ENCODE measurements at regions not wholly inside any gene's neighbourhood (a gene's known extent, or its start where the extent isn't known, plus 50 kb on each side); places are given as distances from the start of the nearest gene placed in this dataset.

DNA sequence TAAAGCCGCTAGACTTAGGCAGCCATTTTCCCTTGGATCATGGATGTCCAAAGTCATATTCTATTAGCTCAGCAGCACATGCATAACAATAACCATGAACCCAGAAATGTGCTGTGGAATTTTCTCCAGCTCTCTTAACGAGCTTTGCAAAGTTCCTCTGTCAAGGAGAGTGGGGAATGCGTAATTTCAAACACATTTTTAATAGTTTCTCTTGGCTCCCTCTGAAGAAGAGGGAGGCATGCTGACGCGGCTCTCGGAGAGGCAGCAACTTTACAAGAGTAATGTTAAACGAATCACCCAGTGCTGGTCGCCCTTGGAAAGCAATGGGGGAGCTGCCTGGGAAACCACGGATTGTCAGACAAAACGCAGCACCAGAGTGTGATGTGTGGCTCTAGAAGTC is 114.8 kb downstream of the RAB18 start:
- TF ChIP-seq, protein P1, sequence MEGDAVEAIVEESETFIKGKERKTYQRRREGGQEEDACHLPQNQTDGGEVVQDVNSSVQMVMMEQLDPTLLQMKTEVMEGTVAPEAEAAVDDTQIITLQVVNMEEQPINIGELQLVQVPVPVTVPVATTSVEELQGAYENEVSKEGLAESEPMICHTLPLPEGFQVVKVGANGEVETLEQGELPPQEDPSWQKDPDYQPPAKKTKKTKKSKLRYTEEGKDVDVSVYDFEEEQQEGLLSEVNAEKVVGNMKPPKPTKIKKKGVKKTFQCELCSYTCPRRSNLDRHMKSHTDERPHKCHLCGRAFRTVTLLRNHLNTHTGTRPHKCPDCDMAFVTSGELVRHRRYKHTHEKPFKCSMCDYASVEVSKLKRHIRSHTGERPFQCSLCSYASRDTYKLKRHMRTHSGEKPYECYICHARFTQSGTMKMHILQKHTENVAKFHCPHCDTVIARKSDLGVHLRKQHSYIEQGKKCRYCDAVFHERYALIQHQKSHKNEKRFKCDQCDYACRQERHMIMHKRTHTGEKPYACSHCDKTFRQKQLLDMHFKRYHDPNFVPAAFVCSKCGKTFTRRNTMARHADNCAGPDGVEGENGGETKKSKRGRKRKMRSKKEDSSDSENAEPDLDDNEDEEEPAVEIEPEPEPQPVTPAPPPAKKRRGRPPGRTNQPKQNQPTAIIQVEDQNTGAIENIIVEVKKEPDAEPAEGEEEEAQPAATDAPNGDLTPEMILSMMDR (IDR thresholded peaks at IDR 0.05 in 4 of 5, conservative IDR thresholded peaks at IDR 0.05 in 1 of 5): no peak
- no peak for TF ChIP-seq POLR2A (IDR thresholded peaks at IDR 0.05)
